ENCODE measurements at regions not wholly inside any gene's neighbourhood (a gene's known extent, or its start where the extent isn't known, plus 50 kb on each side); places are given as distances from the start of the nearest gene placed in this dataset.

DNA sequence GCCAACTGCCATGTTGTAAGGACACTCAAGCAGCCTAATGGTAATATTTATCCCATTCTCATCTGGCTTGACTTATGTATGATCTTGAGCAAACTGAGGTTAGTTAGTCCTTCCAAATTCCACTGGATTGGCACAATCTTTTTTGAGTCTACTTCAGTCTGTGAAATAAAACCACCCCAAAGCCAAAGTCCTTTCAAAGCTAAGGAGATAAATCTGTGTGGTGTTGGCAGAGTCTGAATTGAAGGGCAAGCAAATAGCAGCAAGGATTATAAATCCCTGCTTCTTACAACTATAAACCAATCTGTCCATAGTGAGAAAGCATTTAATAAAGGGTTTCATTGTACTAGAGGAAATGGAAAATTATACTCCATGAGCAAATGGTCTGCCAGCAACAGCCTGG, 233.9 kb upstream of the GLRA2 start:
- no peaks in the 10 kb centered on the region for H3K4me1 ChIP-seq (ENCODE audit: control insufficient read depth, extremely low read depth, insufficient read depth, low read length)
- no peaks in the 10 kb centered on the region for H3K36me3 ChIP-seq (ENCODE audit: control insufficient read depth in 2 of 2, extremely low read depth in 1 of 2, insufficient read depth in 2 of 2, low read length in 2 of 2)
- BruUV-seq (replicated peaks) = no TSS peak
- H3K27me3 ChIP-seq (ENCODE audit: control insufficient read depth in 2 of 2, insufficient read depth in 2 of 2, low read length in 2 of 2) = no peaks in the 10 kb centered on the region
- intact Hi-C loops (cut with micrococcal nuclease) (no loop called here), dilution Hi-C loops (cut with MboI; ENCODE audit: extremely low pct_ligation_motif_present, low sequenced_read_pairs) (no loop called here)
- POLR2A ChIA-PET = no interaction called here
- CTCF ChIA-PET = no interaction called here
- no peak for DNase-seq (ENCODE audit: low read depth, low spot score)
- H4K20me1 ChIP-seq (replicated peaks; ENCODE audit: control insufficient read depth, extremely low read depth, insufficient read depth, low read length) = no peaks in the 10 kb centered on the region
- no peak overlapping the region for H2AFZ ChIP-seq (ENCODE audit: low read depth, low read length)
- H3K9me3 ChIP-seq (replicated peaks; ENCODE audit: control insufficient read depth, insufficient read depth, low read length) = no peaks in the 10 kb centered on the region
- H3K9ac ChIP-seq (replicated peaks; ENCODE audit: extremely low read depth, insufficient read depth, low read length) = no peak overlapping the region
- H3K4me3 ChIP-seq (replicated peaks in 1 of 3; ENCODE audit: insufficient read depth in 1 of 3, low read depth in 1 of 3, low read length in 3 of 3) = no peak overlapping the region
- no peak overlapping the region for H3K4me2 ChIP-seq (ENCODE audit: insufficient read depth, low read length)
- no peaks in the 10 kb centered on the region for H3K79me2 ChIP-seq (ENCODE audit: control insufficient read depth, insufficient read depth, low read length)
- no peaks in the 10 kb centered on the region for H3K9me1 ChIP-seq (replicated peaks; ENCODE audit: control insufficient read depth, extremely low read depth, insufficient read depth, low read length)
- no peak for TF ChIP-seq POLR2AphosphoS5 (IDR thresholded peaks at IDR 0.05; ENCODE audit: insufficient read depth, low read depth, low read length)
- no peak for TF ChIP-seq MYC (IDR thresholded peaks at IDR 0.05; ENCODE audit: low read depth, low read length)
- TF ChIP-seq, protein P1, sequence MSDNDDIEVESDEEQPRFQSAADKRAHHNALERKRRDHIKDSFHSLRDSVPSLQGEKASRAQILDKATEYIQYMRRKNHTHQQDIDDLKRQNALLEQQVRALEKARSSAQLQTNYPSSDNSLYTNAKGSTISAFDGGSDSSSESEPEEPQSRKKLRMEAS (IDR thresholded peaks at IDR 0.05; ENCODE audit: insufficient read depth, insufficient read length) = no peak
- TF ChIP-seq FOS (IDR thresholded peaks at IDR 0.05; ENCODE audit: borderline replicate concordance, insufficient read depth, low read length) = no peak
- TF ChIP-seq POLR2A (IDR thresholded peaks at IDR 0.05; ENCODE audit: low read depth, low read length) = no peak
- no peak for TF ChIP-seq EZH2 (IDR thresholded peaks at IDR 0.05; ENCODE audit: borderline replicate concordance, low read depth, low read length, severe bottlenecking)
- no peak for TF ChIP-seq GATA2 (IDR thresholded peaks at IDR 0.05; ENCODE audit: insufficient read depth, insufficient read length, low read depth, low read length)
- no peak for TF ChIP-seq JUN (IDR thresholded peaks at IDR 0.05; ENCODE audit: borderline replicate concordance, insufficient read depth, insufficient read length, low read depth)
- TF ChIP-seq, protein P2, sequence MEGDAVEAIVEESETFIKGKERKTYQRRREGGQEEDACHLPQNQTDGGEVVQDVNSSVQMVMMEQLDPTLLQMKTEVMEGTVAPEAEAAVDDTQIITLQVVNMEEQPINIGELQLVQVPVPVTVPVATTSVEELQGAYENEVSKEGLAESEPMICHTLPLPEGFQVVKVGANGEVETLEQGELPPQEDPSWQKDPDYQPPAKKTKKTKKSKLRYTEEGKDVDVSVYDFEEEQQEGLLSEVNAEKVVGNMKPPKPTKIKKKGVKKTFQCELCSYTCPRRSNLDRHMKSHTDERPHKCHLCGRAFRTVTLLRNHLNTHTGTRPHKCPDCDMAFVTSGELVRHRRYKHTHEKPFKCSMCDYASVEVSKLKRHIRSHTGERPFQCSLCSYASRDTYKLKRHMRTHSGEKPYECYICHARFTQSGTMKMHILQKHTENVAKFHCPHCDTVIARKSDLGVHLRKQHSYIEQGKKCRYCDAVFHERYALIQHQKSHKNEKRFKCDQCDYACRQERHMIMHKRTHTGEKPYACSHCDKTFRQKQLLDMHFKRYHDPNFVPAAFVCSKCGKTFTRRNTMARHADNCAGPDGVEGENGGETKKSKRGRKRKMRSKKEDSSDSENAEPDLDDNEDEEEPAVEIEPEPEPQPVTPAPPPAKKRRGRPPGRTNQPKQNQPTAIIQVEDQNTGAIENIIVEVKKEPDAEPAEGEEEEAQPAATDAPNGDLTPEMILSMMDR (IDR thresholded peaks at IDR 0.05; ENCODE audit: extremely low read depth in 1 of 2, insufficient read depth in 1 of 2, low read depth in 1 of 2, low read length in 2 of 2) = no peak
- FAIRE-seq = no peak
- H3K27ac ChIP-seq (ENCODE audit: insufficient read depth, low read depth, low read length) = no peak overlapping the region

All from endothelial cell of umbilical vein (primary cell).